Loucy (cell line): ENCODE measurements at regions not wholly inside any gene's neighbourhood (a gene's known extent, or its start where the extent isn't known, plus 50 kb on each side); places are given as distances from the start of the nearest gene placed in this dataset.

Experiments used
- H2AFZ ChIP-seq: fragments of 200-600 bp; sonication (generic); 2 replicates; pipeline ENCODE4 v1.6.0; 2016; ENCODE audit warnings: antibody characterized with exemption, mild to moderate bottlenecking, low read length, moderate library complexity
- H3F3A ChIP-seq: fragments of 200-600 bp; 2 replicates; pipeline ENCODE4 v1.6.0; 2016; ENCODE audit warnings: antibody characterized with exemption, low read depth, mild to moderate bottlenecking
- H3K27me3 ChIP-seq: fragments of 200-600 bp; sonication (generic); 2 replicates; pipeline ENCODE4 v1.6.1; 2014; ENCODE audit warnings: low read length, mild to moderate bottlenecking; ENCODE audit not compliant: insufficient read depth, poor library complexity, severe bottlenecking
- H3K36me3 ChIP-seq: fragments of 200-600 bp; sonication (generic); 2 replicates; pipeline ENCODE4 v1.6.1; 2016; ENCODE audit warnings: low read length; ENCODE audit not compliant: insufficient read depth
- H3K4me1 ChIP-seq: fragments of 200-600 bp; sonication (generic); 2 replicates; pipeline ENCODE4 v1.5.1; 2014; ENCODE audit warnings: low read length, mild to moderate bottlenecking; ENCODE audit not compliant: insufficient read depth, poor library complexity, severe bottlenecking
- H3K4me2 ChIP-seq: fragments of 200-600 bp; sonication (generic); 2 replicates; pipeline ENCODE4 v1.6.0; 2014; ENCODE audit warnings: antibody characterized with exemption, low read length, low read depth, mild to moderate bottlenecking; ENCODE audit not compliant: poor library complexity, severe bottlenecking
- H3K4me3 ChIP-seq: fragments of 200-600 bp; sonication (generic); 2 replicates; pipeline ENCODE4 v1.5.1; 2014; ENCODE audit warnings: low read length, mild to moderate bottlenecking, mixed read lengths; ENCODE audit not compliant: poor library complexity, severe bottlenecking
- H3K79me2 ChIP-seq: fragments of 200-600 bp; sonication (generic); 2 replicates; pipeline ENCODE4 v1.6.1; 2014; ENCODE audit warnings: low read length; ENCODE audit not compliant: insufficient read depth
- H3K9ac ChIP-seq: fragments of 200-600 bp; sonication (generic); 2 replicates; pipeline ENCODE4 v1.6.0; 2014; ENCODE audit warnings: mild to moderate bottlenecking, low read depth, low read length, moderate library complexity; ENCODE audit not compliant: poor library complexity, severe bottlenecking
- H3K9me2 ChIP-seq: fragments of 200-600 bp; sonication (generic); replicated peaks from 2 replicates; pipeline ENCODE4 v1.6.1; 2016; ENCODE audit warnings: low read depth, low read length, mixed read lengths
- H3K9me3 ChIP-seq: fragments of 200-600 bp; sonication (generic); 2 replicates; pipeline ENCODE4 v1.6.1; 2014; ENCODE audit warnings: mild to moderate bottlenecking, antibody characterized with exemption, low read length, low read depth; ENCODE audit not compliant: insufficient read depth
- H4K20me1 ChIP-seq: fragments of 200-600 bp; sonication (generic); 2 replicates; pipeline ENCODE4 v1.6.0; 2014; ENCODE audit warnings: antibody characterized with exemption, low read length, mild to moderate bottlenecking; ENCODE audit not compliant: insufficient read depth, poor library complexity, severe bottlenecking
- CTCF ChIP-seq: fragments of 200-600 bp; sonication (generic); conservative IDR thresholded peaks from 2 replicates; pipeline ENCODE4 v1.5.1; 2014; ENCODE audit warnings: mild to moderate bottlenecking, antibody characterized with exemption, low read length
- EZH2phosphoT487 ChIP-seq: fragments of 200-600 bp; IDR thresholded peaks from 2 replicates; pipeline ENCODE4 v1.6.1; 2018; ENCODE audit warnings: antibody characterized with exemption, mild to moderate bottlenecking, moderate library complexity, borderline replicate concordance

GRCh38 chr13:101003566-101003965 lies 329.0 kb upstream of the TMTC4 start:
- H3K9ac ChIP-seq = no peak overlapping the region

GRCh38 chr13:100989392-100989791 lies 314.8 kb upstream of the TMTC4 start:
- Histone ChIP-seq H3K4me3 (no peak overlapping the region), H2AFZ (no peak overlapping the region), H3K4me1 (no peaks in the 10 kb centered on the region), H3K9me3 (no peaks in the 10 kb centered on the region), H3K9me2 (no peaks in the 10 kb centered on the region), H3K9ac (no peak overlapping the region), H3K4me2 (no peak overlapping the region), H3K79me2 (no peaks in the 10 kb centered on the region), H3K27me3 (no peaks in the 10 kb centered on the region), H4K20me1 (no peaks in the 10 kb centered on the region), H3F3A (no peaks in the 10 kb centered on the region), H3K36me3 (no peaks in the 10 kb centered on the region)
- no peak for TF ChIP-seq CTCF
- no peak for TF ChIP-seq EZH2phosphoT487

More at GRCh38 chr13:101003566-101003965, 329.0 kb upstream of the TMTC4 start:
- Histone ChIP-seq H4K20me1 (no peaks in the 10 kb centered on the region), H3K36me3 (no peaks in the 10 kb centered on the region), H3K4me1 (no peaks in the 10 kb centered on the region), H3F3A (no peaks in the 10 kb centered on the region), H3K9me2 (no peaks in the 10 kb centered on the region), H3K4me2 (no peak overlapping the region), H3K4me3 (no peak overlapping the region), H3K79me2 (no peaks in the 10 kb centered on the region), H2AFZ (no peak overlapping the region), H3K9me3 (no peaks in the 10 kb centered on the region), H3K27me3 (no peaks in the 10 kb centered on the region)
- TF ChIP-seq CTCF = no peak
- no peak for TF ChIP-seq EZH2phosphoT487

GRCh38 chr13:100988921-100989320 lies 314.3 kb upstream of the TMTC4 start:
- H3K4me3 ChIP-seq = no peak overlapping the region
- TF ChIP-seq EZH2phosphoT487 (no peak), CTCF (no peak)

More at GRCh38 chr13:100988921-100989320, 314.3 kb upstream of the TMTC4 start:
- no peaks in the 10 kb centered on the region for H3K79me2 ChIP-seq
- H3F3A ChIP-seq = no peaks in the 10 kb centered on the region
- H3K4me1 ChIP-seq = no peaks in the 10 kb centered on the region
- no peaks in the 10 kb centered on the region for H3K9me2 ChIP-seq
- H4K20me1 ChIP-seq = no peaks in the 10 kb centered on the region
- no peak overlapping the region for H3K9ac ChIP-seq
- H3K36me3 ChIP-seq = no peaks in the 10 kb centered on the region
- H3K9me3 ChIP-seq = no peaks in the 10 kb centered on the region
- no peak overlapping the region for H2AFZ ChIP-seq
- no peaks in the 10 kb centered on the region for H3K27me3 ChIP-seq
- H3K4me2 ChIP-seq = no peak overlapping the region
